Activated naive CD4-positive, alpha-beta T cell treated with anti-CD3 and anti-CD28 coated beads, Interleukin-2, amount 50 U/mL, for 16 hours (primary cell): ENCODE measurements at regions not wholly inside any gene's neighbourhood (a gene's known extent, or its start where the extent isn't known, plus 50 kb on each side); places are given as distances from the start of the nearest gene placed in this dataset.

Source experiments
- DNase-seq: peaks from one replicate; pipeline ENCODE4 v3.0.0-alpha.2; 2020

GRCh38 chr2:240210198-240210965, 69.9 kb upstream of the OTOS start:
- peak; percentile 3 for DNase-seq

DNA sequence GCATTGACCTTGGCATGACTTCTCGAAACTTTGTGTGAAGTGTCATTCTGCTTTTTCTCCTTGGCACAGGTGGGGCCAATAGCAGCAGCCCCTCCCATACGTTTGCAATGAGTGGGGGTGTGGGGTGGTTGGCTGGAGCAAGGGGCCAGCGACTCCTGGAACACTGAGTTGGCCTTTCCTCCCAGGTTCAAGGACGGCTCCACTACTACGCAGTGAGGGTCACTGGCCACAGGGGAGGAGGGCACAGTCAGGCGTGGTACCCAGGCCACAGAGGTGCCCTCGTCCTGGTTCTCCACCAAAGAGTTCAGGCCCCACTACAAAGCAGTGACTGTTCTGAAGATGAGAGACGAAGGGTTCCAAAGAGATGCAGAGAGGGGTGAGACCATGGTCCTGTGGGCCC, 70.6 kb upstream of the OTOS start:
- no peak for DNase-seq

DNA sequence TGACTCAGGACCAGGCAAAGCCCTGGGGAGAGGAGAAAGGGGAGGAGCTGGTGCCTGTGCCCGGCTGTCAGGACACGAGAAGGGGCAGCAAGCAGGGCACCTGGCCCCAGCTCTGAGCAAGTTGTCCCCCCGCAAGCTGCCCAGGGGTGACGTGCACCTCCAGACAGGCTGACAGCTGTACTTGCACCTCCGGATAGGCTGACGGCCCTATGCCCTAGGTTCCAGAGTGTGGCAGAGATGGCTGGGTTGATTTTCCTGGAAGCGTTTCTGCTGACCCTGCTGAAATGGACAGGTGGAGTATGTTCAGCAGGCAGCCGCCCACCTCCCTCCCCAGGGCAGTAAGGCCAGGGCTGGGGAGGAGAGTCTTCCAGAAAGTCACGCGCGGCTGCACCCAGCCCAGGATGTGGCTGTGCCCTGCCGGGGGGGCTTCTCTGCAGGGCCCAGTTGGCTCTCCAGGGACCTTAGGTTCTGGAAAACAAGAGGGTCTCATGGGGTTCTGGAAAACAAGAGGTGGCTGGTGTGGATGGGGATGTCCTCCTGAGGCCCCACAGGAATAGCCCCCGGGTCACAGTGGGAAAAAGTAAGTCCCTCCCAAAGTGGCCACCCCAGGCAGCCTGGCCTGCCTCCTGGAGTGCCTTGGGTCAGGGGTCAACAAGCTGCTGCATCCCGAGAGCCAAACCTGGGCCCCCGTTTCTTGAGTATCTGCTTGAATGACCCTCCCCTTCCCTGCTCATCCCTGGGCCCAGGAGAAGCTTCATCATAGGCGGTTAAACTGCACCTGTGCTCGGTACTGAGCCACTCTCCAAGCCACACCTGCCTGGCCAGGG, 71.4 kb upstream of the OTOS start:
- peak; percentile 4 for DNase-seq

GRCh38 chr2:240212425-240213225, 72.2 kb upstream of the OTOS start:
- peak; percentile 5 for DNase-seq

DNA sequence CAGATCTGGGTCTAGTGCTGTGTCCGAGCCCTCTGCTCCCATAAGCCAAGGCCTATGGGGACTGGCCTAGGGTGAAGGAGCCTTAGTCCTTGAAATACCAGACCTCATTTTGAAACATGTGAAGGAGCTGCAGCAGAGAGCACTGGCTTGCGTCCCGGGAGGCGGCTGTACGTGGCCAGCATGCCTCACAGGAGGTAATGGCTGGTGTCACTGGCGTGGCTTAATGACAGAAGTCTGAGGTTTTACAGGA, 72.7 kb upstream of the OTOS start:
- no peak for DNase-seq

DNA sequence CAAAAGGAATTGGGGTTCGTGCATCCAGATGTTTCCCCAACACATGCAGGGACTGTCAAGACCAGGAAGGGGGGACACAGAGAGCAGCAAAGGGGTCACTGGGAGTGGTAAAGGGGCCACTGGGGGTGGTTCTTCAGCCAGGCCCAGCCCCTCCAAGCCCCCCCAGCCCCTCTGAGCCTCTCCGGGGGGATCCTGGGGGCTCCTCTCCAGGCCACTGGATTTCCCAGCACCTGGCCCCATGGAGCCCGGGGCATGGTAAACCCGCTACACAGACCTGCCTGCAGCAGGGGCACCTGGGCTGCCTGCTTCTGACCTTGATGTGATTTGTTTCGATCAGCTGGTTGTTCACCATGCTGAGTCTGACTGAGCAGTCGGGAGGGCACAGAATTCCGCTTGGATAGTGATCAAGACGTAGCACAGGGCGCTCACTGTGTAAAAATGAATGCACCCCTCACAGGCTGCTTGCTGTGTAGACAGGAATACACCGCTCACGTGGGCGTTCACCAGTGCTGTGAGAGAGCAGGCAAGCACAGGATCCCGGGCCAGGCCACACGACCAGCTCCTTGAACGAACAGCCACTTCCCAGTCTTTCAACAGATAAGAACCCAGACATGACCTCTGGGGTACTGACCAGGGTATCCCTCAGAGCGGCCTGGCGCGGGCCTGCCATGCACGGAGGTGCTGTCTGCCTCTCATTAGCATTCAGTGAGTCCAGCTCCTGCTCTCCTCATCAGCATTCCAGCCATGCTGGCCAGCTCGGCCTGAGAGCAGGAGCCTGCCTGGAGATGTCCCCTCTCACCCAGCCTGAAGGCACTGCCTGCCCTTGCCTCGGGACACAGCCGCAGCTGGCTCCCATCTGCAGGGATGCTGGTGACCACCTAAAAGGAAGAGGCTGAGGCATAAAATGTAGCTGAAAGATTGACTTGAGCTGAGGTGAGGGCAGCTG, 73.3 kb upstream of the OTOS start:
- DNase-seq = peak; percentile 5

GRCh38 chr2:240214790-240215675, 74.6 kb upstream of the OTOS start:
- peak; percentile 8 for DNase-seq

DNA sequence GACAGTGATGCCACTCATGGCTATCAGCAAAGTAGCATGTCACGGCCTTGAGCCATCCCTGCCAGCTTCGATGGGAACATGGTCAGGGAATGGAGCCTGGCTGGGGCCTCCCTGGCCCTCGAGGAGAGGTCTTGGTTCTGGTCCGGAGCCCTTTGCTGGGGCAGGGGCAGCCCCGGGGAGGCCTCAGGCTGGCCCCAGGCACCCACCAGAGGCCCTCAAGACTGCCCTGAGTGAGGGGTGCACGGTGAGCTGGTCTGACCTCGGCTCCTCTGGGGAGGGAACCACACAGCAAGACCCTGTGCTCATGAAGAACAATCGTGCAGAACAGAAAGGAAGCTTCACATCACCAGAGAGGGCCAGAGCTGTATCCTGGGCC, 75.2 kb upstream of the OTOS start:
- no peak for DNase-seq

- DNase-seq = no peak
Measured at GRCh38 chr2:240216167-240216566, 75.7 kb upstream of the OTOS start.

DNA sequence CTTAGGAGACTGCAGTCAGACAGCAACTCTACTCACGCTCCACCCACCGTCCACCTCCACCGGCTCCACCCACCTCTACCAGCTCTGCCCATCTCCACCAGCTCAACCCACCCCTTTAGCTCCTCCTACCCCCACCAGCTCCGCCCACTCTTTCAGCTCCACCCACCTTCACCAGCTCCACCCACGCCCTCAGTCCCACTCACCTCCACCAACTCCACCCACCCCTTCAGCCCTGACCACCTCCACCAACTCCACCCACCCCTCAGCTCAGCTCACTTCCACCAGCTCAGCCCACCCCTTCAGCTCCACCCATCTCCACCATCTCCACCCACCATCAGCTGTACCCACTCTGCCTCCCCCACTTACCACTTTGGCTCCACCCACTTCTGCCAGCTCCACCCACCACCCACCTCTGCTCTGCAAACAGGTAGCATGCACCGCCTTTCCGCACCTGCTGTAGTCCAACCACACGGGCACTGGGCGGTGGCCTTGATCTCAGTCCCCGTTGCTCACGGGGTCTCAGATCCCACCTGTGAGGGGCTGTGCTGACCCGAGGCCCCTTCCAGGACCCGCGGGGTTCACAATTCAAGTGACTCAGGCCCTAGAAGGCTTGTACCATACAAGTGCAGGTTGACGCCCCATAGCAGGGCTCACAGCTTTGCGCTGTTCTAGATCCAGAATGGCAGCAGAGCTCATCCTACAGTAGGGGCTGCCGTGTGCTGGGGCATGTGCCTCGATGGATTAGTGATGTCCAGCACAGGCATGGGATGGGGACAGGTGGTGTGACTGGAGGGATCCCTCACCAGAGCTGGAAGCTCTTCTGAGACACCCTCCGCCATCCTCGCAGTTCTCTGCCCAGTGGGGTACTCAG, 77.2 kb upstream of the OTOS start:
- no peak for DNase-seq

- DNase-seq = no peak
Measured at GRCh38 chr2:240219208-240219890, 78.9 kb upstream of the OTOS start.

DNA sequence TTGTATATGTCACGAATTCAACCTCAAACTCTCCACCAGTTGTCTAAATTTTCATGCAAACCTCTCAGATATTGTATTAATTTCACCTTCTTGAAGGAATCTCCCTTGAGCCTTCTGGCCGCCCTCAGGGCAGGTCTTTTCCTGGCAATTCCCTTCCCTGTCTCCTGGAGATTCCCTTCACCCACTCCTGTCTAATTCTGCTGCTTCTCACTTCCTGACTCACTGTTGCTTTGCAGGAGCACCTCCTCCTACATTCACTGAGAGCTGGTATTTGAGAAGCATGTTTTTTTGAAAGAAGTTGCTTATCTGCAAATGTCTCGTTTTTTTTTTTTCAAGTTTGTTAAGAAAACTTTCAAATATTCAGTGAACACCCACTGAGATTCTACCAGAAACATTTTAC, 79.9 kb upstream of the OTOS start:
- no peak for DNase-seq

GRCh38 chr2:240223631-240224030, 83.2 kb upstream of the OTOS start:
- DNase-seq = no peak

DNA sequence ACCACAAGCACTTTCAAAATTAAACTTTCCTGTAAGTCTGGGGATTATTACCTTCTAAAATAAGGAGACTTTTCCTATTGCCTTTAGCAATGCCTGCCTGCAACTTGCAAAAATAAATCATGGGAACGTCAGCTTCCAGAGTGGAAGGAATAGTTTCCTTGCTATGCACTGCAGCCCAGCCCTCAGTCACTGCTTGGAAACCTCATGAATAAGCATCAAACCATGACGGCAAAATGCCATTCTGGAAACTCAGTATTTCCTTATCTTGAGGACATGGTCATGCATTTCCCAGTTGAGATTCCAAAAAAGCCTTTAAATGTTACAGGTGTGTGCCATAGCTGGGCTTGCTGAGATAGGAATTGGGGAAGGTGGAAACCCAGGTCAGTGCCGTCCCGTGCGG, 84.2 kb upstream of the OTOS start:
- DNase-seq = no peak

DNA sequence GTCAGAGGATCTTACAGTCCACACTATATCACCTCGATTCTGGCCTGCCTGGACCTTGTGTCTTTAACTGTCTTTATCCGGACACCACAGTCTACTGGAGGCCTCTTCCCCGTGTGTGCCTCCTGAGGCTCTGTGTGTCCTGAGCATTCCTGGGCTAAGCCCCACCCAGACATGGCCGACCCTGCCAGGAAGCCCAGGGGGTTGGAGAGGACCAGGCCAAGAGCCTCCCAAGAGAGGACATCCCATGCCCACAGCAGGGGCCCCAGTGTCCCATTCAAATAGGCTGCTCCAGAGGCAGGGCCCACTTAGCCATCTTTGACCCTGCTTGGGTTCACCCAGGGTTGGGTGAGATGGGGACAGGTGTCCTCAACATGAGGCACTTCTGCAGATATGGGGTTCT, 84.7 kb upstream of the OTOS start:
- no peak for DNase-seq

DNA sequence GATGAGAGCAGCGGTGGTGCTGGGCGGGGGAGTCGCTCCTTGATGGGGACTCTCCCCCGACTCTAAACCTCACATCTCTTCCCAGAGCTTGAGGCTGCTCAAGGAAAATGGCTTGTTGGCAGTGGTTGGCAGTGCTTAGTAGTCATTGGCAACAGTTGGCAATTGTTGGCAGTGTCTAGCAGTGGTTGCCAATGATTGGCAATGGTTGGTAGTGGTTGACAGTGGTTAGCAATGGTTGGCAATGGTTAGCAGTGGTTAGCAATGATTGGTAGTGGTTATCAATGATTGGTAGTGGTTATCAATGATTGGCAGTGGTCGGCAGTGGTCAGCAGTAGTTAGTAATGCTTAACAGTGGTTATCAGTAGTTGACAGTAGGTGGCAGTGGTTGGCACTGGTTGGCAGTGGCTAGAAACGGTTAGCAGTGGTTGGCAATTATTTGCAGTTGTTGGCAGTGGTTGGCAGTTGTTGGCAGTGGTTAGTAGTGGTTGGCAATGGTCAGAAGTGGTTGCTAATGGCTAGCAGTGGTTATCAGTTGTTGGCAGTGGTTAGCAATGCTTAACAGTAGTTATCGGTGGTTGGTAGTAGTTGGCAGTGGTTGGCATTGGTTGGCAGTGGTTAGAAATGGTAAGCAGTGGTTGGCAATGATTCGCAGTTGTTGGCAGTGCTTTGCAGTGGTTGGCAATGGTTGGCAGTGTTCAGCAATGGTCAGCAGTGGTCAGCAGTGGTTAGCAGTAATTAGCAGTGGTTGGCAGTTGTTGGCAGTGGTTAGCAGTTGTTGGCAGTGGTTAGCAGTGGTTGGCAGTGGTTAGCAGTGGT, 85.4 kb upstream of the OTOS start:
- no peak for DNase-seq

- DNase-seq = no peak
Measured at GRCh38 chr2:240226672-240227537, 86.4 kb upstream of the OTOS start.
